MCF 10A (cell line): ENCODE measurements at regions not wholly inside any gene's neighbourhood (a gene's known extent, or its start where the extent isn't known, plus 50 kb on each side); places are given as distances from the start of the nearest gene placed in this dataset.

Experiments
- BruUV-seq: library from RNA; stranded (reverse); fragments of 400-500 nt; replicated peaks from 2 replicates; lab custom pipeline; 2021; lab: Mats Ljungman, UMichigan
- CTCF ChIA-PET: fragments of 300-600 bp; sonication (Branson Sonifier 250); formaldehyde crosslinking; extraction: SDS; loops from one replicate; lab custom pipeline; 2021; ENCODE audit warnings: antibody characterized with exemption, inconsistent platforms; lab: Yijun Ruan, JAX
- POLR2A ChIA-PET: fragments of 300-600, 350-650 bp; sonication (Branson Sonifier 250); formaldehyde crosslinking; extraction: SDS; loops from one replicate; lab custom pipeline; 2020; ENCODE audit warnings: antibody characterized with exemption, inconsistent platforms; lab: Yijun Ruan, JAX
- DNase-seq: peaks from one replicate; pipeline ENCODE4 v3.0.0-alpha.2; 2018; ENCODE audit not compliant: unreplicated experiment
- H3K27ac Mint-ChIP-seq: one replicate; pipeline ENCODE4 v1.8.0; 2022; ENCODE audit warnings: mild to moderate bottlenecking, low read depth, mixed read lengths; ENCODE audit not compliant: unreplicated experiment
- H3K27me3 Mint-ChIP-seq: one replicate; pipeline ENCODE4 v1.8.0; 2022; ENCODE audit warnings: mixed read lengths; ENCODE audit not compliant: insufficient read depth, unreplicated experiment
- H3K36me3 Mint-ChIP-seq: one replicate; pipeline ENCODE4 v1.8.0; 2022; ENCODE audit warnings: mild to moderate bottlenecking, moderate library complexity, mixed read lengths; ENCODE audit not compliant: insufficient read depth, unreplicated experiment
- H3K4me1 Mint-ChIP-seq: one replicate; pipeline ENCODE4 v1.8.0; 2022; ENCODE audit warnings: mixed read lengths; ENCODE audit not compliant: insufficient read depth, unreplicated experiment
- H3K4me3 Mint-ChIP-seq: one replicate; pipeline ENCODE4 v1.8.0; 2022; ENCODE audit warnings: mild to moderate bottlenecking, moderate library complexity, mixed read lengths; ENCODE audit not compliant: unreplicated experiment
- H3K9me3 Mint-ChIP-seq: one replicate; pipeline ENCODE4 v1.8.0; 2022; ENCODE audit warnings: mixed read lengths; ENCODE audit not compliant: unreplicated experiment
- CTCF ChIP-seq: fragments of 200-600 bp; IDR thresholded peaks from one replicate; pipeline ENCODE4 v1.8.0; 2022; ENCODE audit warnings: antibody characterized with exemption, mild to moderate bottlenecking; ENCODE audit not compliant: unreplicated experiment
- intact Hi-C: fragments of 100-400 bp; cut with micrococcal nuclease; formaldehyde crosslinking; loops from 2 replicates; pipeline ENCODE4 v1.14.1; 2022

DNA sequence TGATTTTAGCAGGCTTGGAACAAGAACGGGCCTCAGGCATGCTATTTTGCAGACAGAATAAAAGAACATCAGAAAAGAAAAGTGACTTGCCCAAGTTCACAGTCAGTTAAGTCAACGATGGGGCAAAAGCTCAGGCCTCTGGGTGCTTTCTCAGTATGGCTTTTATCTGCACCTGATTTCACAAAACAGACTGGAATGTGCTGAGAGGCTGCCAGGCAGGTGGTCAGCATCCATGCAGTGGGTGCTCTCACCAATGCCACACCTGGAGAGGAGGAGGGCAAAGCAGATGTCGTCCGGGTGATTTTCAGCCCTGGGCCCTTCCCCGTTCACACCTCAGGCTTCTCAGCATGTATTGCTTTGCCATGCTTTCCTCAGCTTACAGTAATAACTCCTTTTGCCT is 854.6 kb downstream of the RNF144A start:
- CTCF ChIA-PET: no interaction called here
- no peak for TF ChIP-seq CTCF
- POLR2A ChIA-PET: no interaction called here
- no peak for DNase-seq
- no peak overlapping the region for H3K4me3 Mint-ChIP-seq
- no peak overlapping the region for H3K27ac Mint-ChIP-seq
- no peaks in the 10 kb centered on the region for H3K27me3 Mint-ChIP-seq
- H3K9me3 Mint-ChIP-seq: no peaks in the 10 kb centered on the region
- peaks cover 14% of the 10 kb centered on the region for H3K4me1 Mint-ChIP-seq
- no peaks in the 10 kb centered on the region for H3K36me3 Mint-ChIP-seq
- intact Hi-C loops: no loop called here
- BruUV-seq: no TSS peak

GRCh38 chr2:7773362-7774360 is 856.4 kb downstream of the RNF144A start:
- intact Hi-C loops: no loop called here
- Mint-ChIP-seq H3K4me1 (peaks cover 14% of the 10 kb centered on the region), H3K4me3 (peak overlapping the region; percentile 43), H3K9me3 (no peaks in the 10 kb centered on the region), H3K36me3 (no peaks in the 10 kb centered on the region), H3K27me3 (no peaks in the 10 kb centered on the region), H3K27ac (peak overlapping the region; percentile 47)
- ChIA-PET POLR2A (interaction anchor here (0.6 to 1.0 kb wide), 4 partner anchors 18 to 1366 kb away, joined by 3 to 4 read pairs (median 3); no protein-coding TSS in a partner anchor), CTCF (interaction anchor here (0.6 to 0.7 kb wide), 2 partner anchors 9 to 611 kb away, joined by 3 read pairs; no protein-coding TSS in a partner anchor)
- TF ChIP-seq CTCF: no peak
- BruUV-seq: no TSS peak
- DNase-seq: peak; percentile 89

- DNase-seq: no peak
- CTCF ChIA-PET: interaction anchor here (0.6 kb wide), 1 partner anchor 21 kb away, joined by 3 read pairs; no protein-coding TSS in a partner anchor
- no peak for TF ChIP-seq CTCF
- Mint-ChIP-seq H3K36me3 (no peaks in the 10 kb centered on the region), H3K4me1 (peaks cover 14% of the 10 kb centered on the region), H3K27ac (no peak overlapping the region), H3K27me3 (no peaks in the 10 kb centered on the region), H3K9me3 (no peaks in the 10 kb centered on the region), H3K4me3 (no peak overlapping the region)
- intact Hi-C loops: no loop called here
- POLR2A ChIA-PET: interaction anchor here (0.6 to 0.9 kb wide), 3 partner anchors 87 to 1365 kb away, joined by 3 read pairs; no protein-coding TSS in a partner anchor
- no TSS peak for BruUV-seq
Observed at GRCh38 chr2:7774481-7774880, 857.3 kb downstream of the RNF144A start.

DNA sequence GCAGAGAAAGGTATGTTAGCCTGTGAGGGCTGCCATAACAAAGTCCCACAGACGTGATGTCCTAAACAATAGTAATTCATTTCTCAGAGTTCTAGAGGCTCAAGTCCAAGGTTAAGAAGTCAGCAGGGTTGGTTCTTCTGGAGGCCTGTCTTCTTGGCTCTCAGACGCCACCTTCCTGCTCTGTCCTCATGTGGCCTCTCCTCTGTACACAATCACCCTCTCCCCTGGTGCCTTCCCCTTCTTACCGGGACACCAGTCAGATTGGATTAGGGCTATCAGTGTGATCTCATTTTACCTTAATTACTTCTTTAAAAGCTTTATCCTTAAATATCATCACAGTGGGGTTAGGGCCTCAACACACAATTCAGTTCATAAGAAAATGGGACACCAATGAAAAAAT is 860.5 kb downstream of the RNF144A start:
- no peak for DNase-seq
- H3K4me3 Mint-ChIP-seq: no peak overlapping the region
- H3K4me1 Mint-ChIP-seq: peaks cover 14% of the 10 kb centered on the region
- CTCF ChIA-PET: no interaction called here
- no TSS peak for BruUV-seq
- no peaks in the 10 kb centered on the region for H3K27me3 Mint-ChIP-seq
- no peak for TF ChIP-seq CTCF
- H3K27ac Mint-ChIP-seq: no peak overlapping the region
- no peaks in the 10 kb centered on the region for H3K36me3 Mint-ChIP-seq
- POLR2A ChIA-PET: no interaction called here
- intact Hi-C loops: no loop called here
- H3K9me3 Mint-ChIP-seq: no peaks in the 10 kb centered on the region
